ENCODE measurements at regions not wholly inside any gene's neighbourhood (a gene's known extent, or its start where the extent isn't known, plus 50 kb on each side); places are given as distances from the start of the nearest gene placed in this dataset.

GRCh38 chr12:107431942-107432341 is 253.7 kb upstream of the PWP1 start:
- H3K27ac ChIP-seq: no peak overlapping the region
- no peak for DNase-seq (ENCODE audit: low read depth, low spot score)

GRCh38 chr12:107435072-107435471 is 250.5 kb upstream of the PWP1 start:
- H3K27ac ChIP-seq: no peak overlapping the region
- DNase-seq (ENCODE audit: low read depth, low spot score): no peak

- no peak overlapping the region for H3K27ac ChIP-seq
Measured at GRCh38 chr12:107435520-107435919, 250.1 kb upstream of the PWP1 start.

DNA sequence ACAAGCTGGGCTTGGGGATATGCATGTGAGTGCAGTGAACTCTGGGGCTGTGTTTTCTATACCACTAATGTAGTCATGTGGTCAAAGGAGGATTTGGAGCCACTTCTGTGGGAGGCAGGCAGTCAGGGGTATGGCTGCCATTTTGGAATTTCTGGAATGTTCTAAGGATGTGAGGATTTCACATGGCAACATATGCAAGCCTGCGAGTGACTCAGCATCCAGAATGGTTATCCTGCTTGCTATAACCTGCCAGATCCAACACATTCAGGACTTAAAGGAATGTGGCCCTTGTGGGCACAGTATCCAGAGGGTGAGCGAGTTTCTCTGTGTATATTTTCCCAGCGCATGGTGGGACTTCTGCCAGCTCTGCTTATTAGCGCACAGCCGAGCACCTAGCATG is 249.2 kb upstream of the PWP1 start:
- DNase-seq (ENCODE audit: low read depth, low spot score): peak; percentile 73

More at GRCh38 chr12:107435520-107435919, 250.1 kb upstream of the PWP1 start:
- DNase-seq (ENCODE audit: low read depth, low spot score): no peak

DNA sequence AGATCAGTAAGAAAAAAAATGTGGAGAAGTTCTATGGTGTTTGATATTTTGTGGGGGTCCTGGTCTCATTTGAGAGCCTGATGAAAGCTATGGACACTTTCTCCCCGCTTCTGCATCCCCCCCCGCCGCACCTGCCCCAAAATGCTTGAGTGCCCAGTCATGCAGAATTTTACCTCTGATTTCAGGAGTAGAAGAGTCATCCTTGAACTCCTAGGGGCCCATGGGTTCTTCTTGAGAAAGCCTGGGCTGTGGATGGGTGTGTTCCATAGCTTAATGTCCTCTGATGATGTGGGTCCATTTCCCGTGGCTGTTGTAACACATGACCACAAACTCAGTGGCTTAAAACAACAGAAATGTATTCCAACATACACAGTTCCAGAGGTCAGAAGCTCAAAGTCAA is 248.8 kb upstream of the PWP1 start:
- H3K27ac ChIP-seq: peak overlapping the region; percentile 33
- no peak for DNase-seq (ENCODE audit: low read depth, low spot score)

More for the DNA sequence above, 249.2 kb upstream of the PWP1 start:
- peak overlapping the region; percentile 33 for H3K27ac ChIP-seq

DNA sequence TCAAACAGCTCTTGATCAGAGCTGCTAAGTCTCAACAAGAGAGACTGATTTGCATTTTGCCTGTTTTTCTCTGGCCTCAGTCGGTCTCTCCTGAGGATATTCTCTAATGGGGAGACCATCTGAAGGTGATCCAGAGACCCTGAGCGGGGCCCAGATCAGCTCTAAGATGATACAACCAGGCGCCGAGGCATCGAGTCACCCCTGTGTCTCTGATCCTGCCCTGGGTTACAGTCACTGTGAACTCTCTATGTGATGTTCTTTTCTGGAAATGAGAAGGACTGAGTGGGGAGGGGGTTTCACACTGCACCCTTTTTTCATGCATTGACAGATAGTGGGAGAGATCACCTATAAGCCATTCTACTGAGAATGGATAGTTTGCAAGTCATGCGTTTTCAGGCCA is 247.6 kb upstream of the PWP1 start:
- no peak overlapping the region for H3K27ac ChIP-seq

DNA sequence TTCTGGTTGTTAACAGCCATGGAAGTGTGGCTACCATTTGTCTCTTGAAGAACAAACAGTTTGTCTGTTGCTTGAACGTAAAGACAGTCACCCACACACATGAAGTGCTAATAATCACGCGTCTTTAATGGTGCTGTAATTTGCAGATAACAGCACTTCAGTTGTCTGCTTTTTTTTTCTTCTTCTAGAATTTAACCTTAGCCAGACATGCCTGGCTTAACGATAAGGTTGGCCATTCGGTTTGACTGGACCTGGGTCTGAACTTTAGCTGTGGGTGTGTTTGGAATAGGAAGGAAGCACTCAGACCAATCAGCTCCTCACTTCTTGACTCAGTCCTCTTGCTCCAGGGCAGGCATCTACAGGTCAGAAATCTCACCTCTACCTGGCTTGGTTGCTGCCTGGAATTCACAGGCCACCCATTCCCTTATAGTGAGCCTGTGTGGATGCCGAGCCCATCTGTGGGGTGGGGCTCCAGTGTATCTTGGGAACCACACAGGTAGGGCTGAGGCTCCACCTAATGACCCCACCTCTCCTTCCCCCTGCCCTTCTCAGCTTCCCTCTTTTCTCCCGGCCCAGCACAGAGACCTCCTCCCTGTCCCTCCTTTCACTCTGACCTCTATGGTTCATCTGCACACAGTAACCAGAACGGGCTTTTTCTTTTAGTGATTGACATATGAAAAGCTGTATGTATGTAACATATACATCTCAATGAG is 246.4 kb upstream of the PWP1 start:
- no peak for DNase-seq (ENCODE audit: low read depth, low spot score)

More for the DNA sequence above, 247.6 kb upstream of the PWP1 start:
- DNase-seq (ENCODE audit: low read depth, low spot score): no peak

GRCh38 chr12:107440606-107441005 is 245.0 kb upstream of the PWP1 start:
- H3K27ac ChIP-seq: no peak overlapping the region
- no peak for DNase-seq (ENCODE audit: low read depth, low spot score)

More for the DNA sequence above, 246.4 kb upstream of the PWP1 start:
- no peak overlapping the region for H3K27ac ChIP-seq

GRCh38 chr12:107441665-107442300 is 243.8 kb upstream of the PWP1 start:
- H3K27ac ChIP-seq: no peak overlapping the region
- no peak for DNase-seq (ENCODE audit: low read depth, low spot score)

DNA sequence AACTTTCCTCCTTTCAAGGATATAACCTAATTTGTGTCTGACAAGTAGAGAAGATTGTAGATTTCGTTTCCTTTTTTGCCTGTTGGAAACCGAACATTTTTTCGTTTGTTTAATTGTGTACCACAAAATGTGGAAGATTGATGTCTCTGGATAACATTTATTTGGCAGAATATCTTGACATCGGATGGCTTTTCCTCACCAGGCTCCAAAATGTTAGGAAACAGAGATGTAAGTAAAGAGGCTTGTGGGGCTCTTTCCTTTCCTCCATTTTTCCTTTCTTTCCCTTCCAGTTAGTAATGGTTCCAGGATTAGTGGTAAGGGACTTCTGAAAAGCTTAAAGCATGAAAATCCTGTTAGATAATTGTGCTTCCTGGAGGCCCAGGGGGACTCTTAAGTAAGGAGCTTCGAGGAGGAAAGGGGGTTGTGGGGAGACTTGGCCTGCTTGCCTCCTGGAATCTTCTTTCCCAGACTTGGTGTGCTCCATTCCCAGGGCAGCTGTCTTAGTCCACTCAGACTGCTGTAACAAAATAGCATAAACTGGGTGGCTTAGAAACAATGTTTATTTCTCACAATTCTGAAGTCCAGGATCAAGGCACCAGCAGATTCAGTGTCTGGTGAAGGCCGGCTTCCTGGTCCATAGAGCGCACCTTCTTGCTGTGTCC is 243.1 kb upstream of the PWP1 start:
- DNase-seq (ENCODE audit: low read depth, low spot score): no peak
- H3K27ac ChIP-seq: no peak overlapping the region

- H3K27ac ChIP-seq: no peak overlapping the region
- no peak for DNase-seq (ENCODE audit: low read depth, low spot score)
Measured at GRCh38 chr12:107443320-107444090, 242.1 kb upstream of the PWP1 start.

DNA sequence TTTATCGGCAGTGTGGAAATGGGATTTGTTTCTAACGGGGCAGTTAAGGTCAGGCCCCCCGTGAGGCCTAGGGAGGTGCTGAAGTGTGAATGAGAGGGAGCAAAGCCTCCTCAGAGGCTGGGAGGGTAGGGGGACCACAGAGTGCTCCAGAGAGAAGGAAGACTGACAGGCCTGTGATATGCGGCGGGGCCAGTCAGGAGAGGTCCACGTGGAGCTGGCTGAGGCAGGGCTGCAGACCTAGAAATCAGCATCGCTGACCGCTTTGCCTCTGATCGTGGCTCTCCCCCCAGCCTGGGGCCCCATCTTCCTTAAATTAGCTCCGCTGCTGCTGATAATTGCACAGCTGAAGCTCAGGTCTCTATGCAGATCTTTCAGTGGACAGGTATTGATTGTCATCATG is 240.8 kb upstream of the PWP1 start:
- no peak overlapping the region for H3K27ac ChIP-seq
- DNase-seq (ENCODE audit: low read depth, low spot score): no peak

- DNase-seq (ENCODE audit: low read depth, low spot score): no peak
- no peak overlapping the region for H3K27ac ChIP-seq
Measured at GRCh38 chr12:107446476-107446875, 239.1 kb upstream of the PWP1 start.

DNA sequence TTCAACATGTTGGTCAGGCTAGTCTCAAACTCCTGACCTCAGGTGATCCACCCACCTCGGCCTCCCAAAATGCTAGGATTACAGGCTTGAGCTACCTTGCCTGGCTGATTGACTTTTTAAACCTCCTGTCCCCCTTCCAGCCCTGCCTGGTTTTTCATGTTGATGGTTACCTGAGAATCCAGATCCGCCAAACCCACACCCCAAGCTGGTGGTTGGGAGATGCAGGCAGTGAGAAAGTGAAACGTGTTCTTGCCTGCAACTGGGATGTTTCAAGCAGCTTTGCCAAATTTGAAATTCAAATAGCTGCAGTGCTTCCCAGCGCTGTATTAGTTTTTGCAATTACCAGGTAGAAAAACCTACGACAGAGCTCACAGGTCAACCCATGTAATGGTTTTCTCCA is 238.3 kb upstream of the PWP1 start:
- DNase-seq (ENCODE audit: low read depth, low spot score): no peak
- H3K27ac ChIP-seq: no peak overlapping the region

GRCh38 chr12:107448198-107448597 is 237.4 kb upstream of the PWP1 start:
- DNase-seq (ENCODE audit: low read depth, low spot score): no peak
- H3K27ac ChIP-seq: no peak overlapping the region

DNA sequence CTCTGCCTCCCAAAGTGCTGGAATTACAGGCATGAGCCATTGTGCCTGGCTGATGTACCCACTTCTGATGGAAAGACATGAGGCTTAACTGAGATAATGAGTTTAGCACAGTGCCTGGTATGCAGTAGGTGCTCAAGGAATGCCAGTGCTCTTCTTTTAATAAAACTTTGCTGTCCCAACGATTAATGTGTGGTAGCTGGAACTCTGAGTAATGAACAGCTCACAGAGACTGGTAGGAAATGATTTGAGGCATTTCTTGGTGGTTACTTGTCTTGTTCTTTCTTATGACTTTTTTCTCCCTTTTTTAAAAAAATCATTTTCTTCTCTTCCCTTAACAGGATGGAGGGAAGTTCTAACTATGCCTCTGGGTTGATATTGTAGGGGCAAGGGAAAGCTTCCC is 235.7 kb upstream of the PWP1 start:
- no peak for DNase-seq (ENCODE audit: low read depth, low spot score)
- H3K27ac ChIP-seq: no peak overlapping the region

- no peak for DNase-seq (ENCODE audit: low read depth, low spot score)
- H3K27ac ChIP-seq: no peak overlapping the region
Measured at GRCh38 chr12:107450541-107450940, 235.1 kb upstream of the PWP1 start.

- H3K27ac ChIP-seq: no peak overlapping the region
Measured at GRCh38 chr12:107451246-107451645, 234.4 kb upstream of the PWP1 start.

GRCh38 chr12:107454109-107454830 is 231.3 kb upstream of the PWP1 start:
- H3K27ac ChIP-seq: no peak overlapping the region
- no peak for DNase-seq (ENCODE audit: low read depth, low spot score)

More at GRCh38 chr12:107451246-107451645, 234.4 kb upstream of the PWP1 start:
- no peak for DNase-seq (ENCODE audit: low read depth, low spot score)

GRCh38 chr12:107457362-107457935 is 228.2 kb upstream of the PWP1 start:
- no peak overlapping the region for H3K27ac ChIP-seq
- DNase-seq (ENCODE audit: low read depth, low spot score): no peak
